Right lobe of liver (tissue), 6 donors: ENCODE measurements at regions not wholly inside any gene's neighbourhood (a gene's known extent, or its start where the extent isn't known, plus 50 kb on each side); places are given as distances from the start of the nearest gene placed in this dataset.

ENCODE experiments used
- ATAC-seq, 4 donors: fragments of 200-7000 bp; cut with Tn5 transposase; one replicate each; pipeline ENCODE4 v1.9.1; 2020; ENCODE audit warnings: mild to moderate bottlenecking in 4 of 4, moderate library complexity in 4 of 4
- DNase-seq, 3 donors: peaks; one replicate each; pipeline ENCODE4 v3.0.0-alpha.2; 2020
- H3K27ac ChIP-seq, 3 donors: fragments of 200-600 bp; one replicate each; pipeline ENCODE4 v1.8.0; 2022
- H3K27me3 ChIP-seq, 2 donors: fragments of 200-600 bp; one replicate each; pipeline ENCODE4 v1.8.0; 2022
- H3K36me3 ChIP-seq, 4 donors: fragments of 200-600 bp; sonication (generic) in 1 of 4; one replicate each; pipeline versions ENCODE4 v1.5.1 to v1.8.0; 2017 to 2022; ENCODE audit warnings: control low read depth in 1 of 4
- H3K4me1 ChIP-seq, 4 donors: fragments of 200-600 bp; sonication (generic) in 1 of 4; one replicate each; pipeline versions ENCODE4 v1.5.1 to v1.8.0; 2017 to 2022; ENCODE audit warnings: control low read depth in 1 of 4
- H3K4me3 ChIP-seq, 3 donors: fragments of 200-600 bp; one replicate each; pipeline ENCODE4 v1.8.0; 2022
- H3K9me3 ChIP-seq, 4 donors: fragments of 200-600 bp; sonication (generic) in 1 of 4; one replicate each; pipeline versions ENCODE4 v1.5.1 to v1.8.0; 2017 to 2022; ENCODE audit warnings: control low read depth in 1 of 4
- POLR2A ChIP-seq: fragments of 450-650 bp; IDR thresholded peaks from one replicate; pipeline ENCODE4 v1.6.1; 2017; ENCODE audit warnings: antibody characterized with exemption, mild to moderate bottlenecking
- WGBS: methylation state at CpG from one replicate; pipeline ENCODE4 v1.1.6; 2018; ENCODE audit warnings: low coverage, low lambda C conversion rate; ENCODE audit not compliant: insufficient coverage; ENCODE audit errors: missing lambda C conversion rate; 5-methylcytosine and 5-hydroxymethylcytosine counted together
- intact Hi-C, 2 donors: fragments of 100-400 bp; cut with DNase I; formaldehyde crosslinking; loops; one replicate each; pipeline versions ENCODE4 v1.11.2 to v1.14.1; 2022
- TF ChIP-seq, protein P1 (sequence below), 4 donors: fragments of 200-600 bp in 3 of 4; fragments of 450-650 bp in 1 of 4; IDR thresholded peaks; one replicate each; pipeline versions ENCODE4 v1.5.1 to v1.8.0; 2016 to 2022; ENCODE audit warnings: antibody characterized with exemption in 4 of 4, mild to moderate bottlenecking in 2 of 4
- donor health status: DM: no; HTN: yes; CAD: no.
- donor health status: DM: no; HTN: no; CAD: no.
- donor health status: DM: no; HTN: no; CAD: no.
- donor health status: DM: no; HTN: yes; CAD: no.
- donor health status: DM: no; HTN: yes; CAD: no.

DNA sequence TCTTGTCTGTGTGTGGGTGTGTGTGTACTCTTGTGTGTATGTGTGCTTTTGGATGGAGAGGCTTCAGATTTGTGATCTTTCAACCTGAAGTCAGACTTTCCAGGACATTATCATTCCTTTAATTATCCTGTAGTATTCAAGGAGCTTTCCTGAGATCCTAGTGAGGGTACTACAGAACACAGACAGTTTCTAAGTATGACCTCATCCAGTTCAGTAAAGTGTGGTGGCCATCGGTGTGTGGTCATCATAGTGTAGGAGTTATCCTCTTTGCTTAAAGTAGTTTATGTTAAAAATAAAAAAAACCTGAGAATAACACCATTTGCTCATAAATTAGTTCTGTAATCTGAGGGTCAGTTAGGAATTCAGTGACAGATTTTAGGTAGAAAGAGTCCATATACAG, 478.0 kb upstream of the ACTBL2 start:
- no peak overlapping the region for H3K27ac ChIP-seq
- no peak for ATAC-seq
- 100% methylated on average over 1 of the region's 1 CpG for WGBS
- no peak for DNase-seq
- no peaks in the 10 kb centered on the region for H3K4me1 ChIP-seq
- no peaks in the 10 kb centered on the region for H3K36me3 ChIP-seq
- no peaks in the 10 kb centered on the region for H3K27me3 ChIP-seq
- H3K4me3 ChIP-seq = no peak overlapping the region
- peaks cover 0 to 3% (median 0%) of the 10 kb centered on the region in 4 donors for H3K9me3 ChIP-seq
- TF ChIP-seq, protein P1, sequence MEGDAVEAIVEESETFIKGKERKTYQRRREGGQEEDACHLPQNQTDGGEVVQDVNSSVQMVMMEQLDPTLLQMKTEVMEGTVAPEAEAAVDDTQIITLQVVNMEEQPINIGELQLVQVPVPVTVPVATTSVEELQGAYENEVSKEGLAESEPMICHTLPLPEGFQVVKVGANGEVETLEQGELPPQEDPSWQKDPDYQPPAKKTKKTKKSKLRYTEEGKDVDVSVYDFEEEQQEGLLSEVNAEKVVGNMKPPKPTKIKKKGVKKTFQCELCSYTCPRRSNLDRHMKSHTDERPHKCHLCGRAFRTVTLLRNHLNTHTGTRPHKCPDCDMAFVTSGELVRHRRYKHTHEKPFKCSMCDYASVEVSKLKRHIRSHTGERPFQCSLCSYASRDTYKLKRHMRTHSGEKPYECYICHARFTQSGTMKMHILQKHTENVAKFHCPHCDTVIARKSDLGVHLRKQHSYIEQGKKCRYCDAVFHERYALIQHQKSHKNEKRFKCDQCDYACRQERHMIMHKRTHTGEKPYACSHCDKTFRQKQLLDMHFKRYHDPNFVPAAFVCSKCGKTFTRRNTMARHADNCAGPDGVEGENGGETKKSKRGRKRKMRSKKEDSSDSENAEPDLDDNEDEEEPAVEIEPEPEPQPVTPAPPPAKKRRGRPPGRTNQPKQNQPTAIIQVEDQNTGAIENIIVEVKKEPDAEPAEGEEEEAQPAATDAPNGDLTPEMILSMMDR (IDR thresholded peaks at IDR 0.05) = no peak
- no peak for TF ChIP-seq POLR2A
- intact Hi-C loops = no loop called here

GRCh38 chr5:57956636-57957035, 474.0 kb upstream of the ACTBL2 start:
- DNase-seq = no peak
- Histone ChIP-seq H3K36me3 (no peaks in the 10 kb centered on the region), H3K27me3 (no peaks in the 10 kb centered on the region), H3K4me3 (no peak overlapping the region), H3K27ac (no peak overlapping the region), H3K9me3 (no peaks in the 10 kb centered on the region), H3K4me1 (no peaks in the 10 kb centered on the region)
- intact Hi-C loops = no loop called here
- 17% methylated on average over 3 of the region's 3 CpGs for WGBS
- no peak for TF ChIP-seq POLR2A
- TF ChIP-seq, protein P1 (IDR thresholded peaks at IDR 0.05) = no peak
- ATAC-seq = no peak

GRCh38 chr5:57955511-57955910, 472.9 kb upstream of the ACTBL2 start:
- Histone ChIP-seq H3K36me3 (no peaks in the 10 kb centered on the region), H3K9me3 (no peaks in the 10 kb centered on the region), H3K4me1 (no peaks in the 10 kb centered on the region), H3K4me3 (no peak overlapping the region), H3K27me3 (no peaks in the 10 kb centered on the region), H3K27ac (no peak overlapping the region)
- WGBS = 32% methylated on average over 1 of the region's 1 CpG
- DNase-seq = no peak
- no peak for TF ChIP-seq POLR2A
- TF ChIP-seq, protein P1 (IDR thresholded peaks at IDR 0.05) = no peak
- intact Hi-C loops = no loop called here
- ATAC-seq = no peak

DNA sequence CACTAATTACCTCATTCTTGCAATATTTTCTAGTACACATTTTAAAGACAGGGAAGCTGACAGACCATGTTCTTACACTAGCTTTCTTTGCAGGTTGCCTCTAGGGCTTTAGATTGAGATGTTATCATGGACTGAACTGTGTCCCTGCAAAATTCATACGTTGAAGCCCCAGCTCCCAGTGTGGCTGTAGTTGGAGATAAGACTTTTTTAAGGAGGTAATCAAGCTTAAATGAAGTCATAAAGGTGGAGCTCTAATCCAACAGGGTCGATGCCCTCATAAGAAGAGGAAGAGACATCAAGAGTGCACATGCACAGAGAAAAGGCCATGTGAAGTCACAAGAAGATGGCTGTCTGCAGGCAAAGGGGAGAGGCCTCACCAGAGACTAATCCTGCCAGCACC, 471.2 kb upstream of the ACTBL2 start:
- 47% methylated on average over 2 of the region's 2 CpGs for WGBS
- no peak overlapping the region for H3K27ac ChIP-seq
- no peaks in the 10 kb centered on the region for H3K4me1 ChIP-seq
- no peak overlapping the region for H3K4me3 ChIP-seq
- TF ChIP-seq, protein P1 (IDR thresholded peaks at IDR 0.05) = no peak
- no peak for TF ChIP-seq POLR2A
- no peaks in the 10 kb centered on the region for H3K36me3 ChIP-seq
- no peaks in the 10 kb centered on the region for H3K9me3 ChIP-seq
- no peaks in the 10 kb centered on the region for H3K27me3 ChIP-seq
- DNase-seq = no peak
- ATAC-seq = no peak
- intact Hi-C loops = no loop called here

- Histone ChIP-seq H3K27ac (no peak overlapping the region), H3K9me3 (no peaks in the 10 kb centered on the region), H3K4me1 (no peaks in the 10 kb centered on the region), H3K36me3 (no peaks in the 10 kb centered on the region), H3K4me3 (no peak overlapping the region), H3K27me3 (no peaks in the 10 kb centered on the region)
- ATAC-seq = no peak
- no peak for DNase-seq
- intact Hi-C loops = no loop called here
- TF ChIP-seq POLR2A = no peak
These were observed 468.1 kb upstream of the ACTBL2 start for GRCh38 chr5:57950616-57951228.
